K562 (cell line): ENCODE measurements at regions not wholly inside any gene's neighbourhood (a gene's known extent, or its start where the extent isn't known, plus 50 kb on each side); places are given as distances from the start of the nearest gene placed in this dataset.

Experiments
- ATAC-seq: fragments of 200-7000 bp; cut with Tn5 transposase; 3 replicates; pipeline ENCODE4 v1.9.1; 2020; ENCODE audit warnings: moderate library complexity
- BruUV-seq: library from RNA; stranded (reverse); fragments of 400-500 nt; replicated peaks from 2 replicates; lab custom pipeline; 2021; lab: Mats Ljungman, UMichigan
- CTCF ChIA-PET: fragments of 300-600 bp; formaldehyde crosslinking; extraction: SDS; loops from one replicate; lab custom pipeline; 2021; ENCODE audit warnings: low intra/inter-chr PET ratio; lab: Yijun Ruan, JAX
- POLR2A ChIA-PET: fragments of 300-600, 350-650 bp; sonication (Branson Sonifier 250); formaldehyde crosslinking; extraction: SDS; loops from one replicate; lab custom pipeline; 2021; ENCODE audit warnings: antibody characterized with exemption, inconsistent platforms; lab: Yijun Ruan, JAX
- DNase-seq, 4 experiments: peaks; one replicate each; pipeline versions ENCODE4 v3.0.0 to v3.0.0-alpha.2; 2011 to 2018; ENCODE audit warnings: low spot score in 3 of 4, mixed read lengths in 3 of 4; ENCODE audit errors: extremely low read depth in 1 of 4
- FAIRE-seq: peaks from 2 replicates; lab custom pipeline; 2011; peaks lifted over from hg19 to GRCh38; lab: Jason Lieb, UNC
- H2AFZ ChIP-seq: 2 replicates; pipeline ENCODE4 v1.6.0; 2011; ENCODE audit warnings: low read depth, low read length, control low read depth, inconsistent platforms
- H3K27ac ChIP-seq: fragments of 200-600 bp; 3 replicates; pipeline ENCODE4 v1.8.0; 2011; ENCODE audit warnings: low read depth, mild to moderate bottlenecking, control low read depth, inconsistent platforms, low read length, moderate library complexity, mixed read lengths; ENCODE audit errors: extremely low read depth
- H3K27me3 ChIP-seq, 2 experiments: fragments of 300-600 bp in 1 of 2; 2 replicates in 1 of 2; 3 replicates in 1 of 2; pipeline versions ENCODE4 v1.6.0 to v1.8.0; 2011; ENCODE audit warnings: inconsistent platforms in 2 of 2, low read length in 2 of 2, mild to moderate bottlenecking in 1 of 2, mixed read lengths in 1 of 2, moderate library complexity in 1 of 2; ENCODE audit not compliant: control insufficient read depth in 2 of 2, insufficient read depth in 2 of 2
- H3K36me3 ChIP-seq: fragments of 300-600 bp; 3 replicates; pipeline ENCODE4 v1.8.0; 2011; ENCODE audit warnings: mild to moderate bottlenecking, low read length, inconsistent platforms; ENCODE audit not compliant: control insufficient read depth, insufficient read depth
- H3K4me1 ChIP-seq, 2 experiments: fragments of 200-600 bp in 1 of 2; replicated peaks in 1 of 2; 2 replicates in 1 of 2; 3 replicates in 1 of 2; pipeline versions ENCODE4 v1.5.1 to v1.8.0; 2011; ENCODE audit warnings: inconsistent platforms in 2 of 2, low read length in 2 of 2, mild to moderate bottlenecking in 1 of 2, mixed read lengths in 1 of 2, moderate library complexity in 1 of 2; ENCODE audit not compliant: control insufficient read depth in 2 of 2, insufficient read depth in 2 of 2
- H3K4me2 ChIP-seq: 2 replicates; pipeline ENCODE4 v1.6.1; 2011; ENCODE audit warnings: low read length, control low read depth, inconsistent platforms, mixed read lengths; ENCODE audit not compliant: insufficient read depth
- H3K4me3 ChIP-seq: fragments of 200-600 bp; sonication (generic), shearing (Covaris generic); 2 replicates; pipeline ENCODE4 v1.5.1; 2016; ENCODE audit warnings: control low read depth, inconsistent platforms
- H3K79me2 ChIP-seq: fragments of 200-600 bp; 3 replicates; pipeline ENCODE4 v1.8.0; 2011; ENCODE audit warnings: low read length, inconsistent platforms; ENCODE audit not compliant: control insufficient read depth, insufficient read depth
- H3K9ac ChIP-seq, 2 experiments: 2 replicates each; pipeline versions ENCODE4 v1.6.0 to v1.6.1; 2011; ENCODE audit warnings: low read depth in 2 of 2, low read length in 2 of 2, control low read depth in 1 of 2, inconsistent platforms in 1 of 2, mild to moderate bottlenecking in 1 of 2, mixed read lengths in 1 of 2; ENCODE audit not compliant: insufficient read depth in 1 of 2
- H3K9me1 ChIP-seq: one replicate; pipeline ENCODE4 v1.6.0; 2011; ENCODE audit warnings: inconsistent platforms, mild to moderate bottlenecking, low read length, moderate library complexity; ENCODE audit not compliant: control insufficient read depth, insufficient read depth
- H3K9me3 ChIP-seq: replicated peaks from 2 replicates; pipeline ENCODE4 v1.5.1; 2011; ENCODE audit warnings: low read depth, low read length, inconsistent platforms; ENCODE audit not compliant: control insufficient read depth, insufficient read depth
- H4K20me1 ChIP-seq: replicated peaks from 2 replicates; pipeline ENCODE4 v1.6.1; 2011; ENCODE audit warnings: low read length, inconsistent platforms, mixed read lengths; ENCODE audit not compliant: control insufficient read depth, insufficient read depth
- ASH1L ChIP-seq: fragments of 450-650 bp; IDR thresholded peaks from 2 replicates; pipeline ENCODE4 v1.6.1; 2018; ENCODE audit warnings: borderline replicate concordance, mild to moderate bottlenecking, low read depth; ENCODE audit not compliant: partially characterized antibody
- BRF1 ChIP-seq: IDR thresholded peaks from 3 replicates; pipeline ENCODE4 v1.6.1; 2011; ENCODE audit warnings: borderline replicate concordance, mild to moderate bottlenecking; ENCODE audit not compliant: insufficient read length; ENCODE audit errors: extremely low read depth
- C11orf30 ChIP-seq: fragments of 450-650 bp; IDR thresholded peaks from 2 replicates; pipeline ENCODE4 v1.6.1; 2016; ENCODE audit warnings: low read depth, mild to moderate bottlenecking
- EWSR1 ChIP-seq: fragments of 450-650 bp; IDR thresholded peaks from 2 replicates; pipeline ENCODE4 v1.6.1; 2018; ENCODE audit warnings: borderline replicate concordance, mild to moderate bottlenecking, low read depth, moderate library complexity; ENCODE audit not compliant: partially characterized antibody
- FIP1L1 ChIP-seq: fragments of 200-400 bp; formaldehyde crosslinking; IDR thresholded peaks from 2 replicates; pipeline ENCODE4 v1.6.1; 2018; ENCODE audit warnings: mild to moderate bottlenecking, low read depth, low read length; ENCODE audit not compliant: poor library complexity, severe bottlenecking
- FOS ChIP-seq: IDR thresholded peaks from 3 replicates; pipeline ENCODE4 v1.6.1; 2011; ENCODE audit not compliant: insufficient read length; ENCODE audit errors: extremely low read depth
- FOXK1 ChIP-seq: sonication (generic); formaldehyde crosslinking; IDR thresholded peaks from 2 replicates; pipeline ENCODE4 v1.8.0; 2022; ENCODE audit warnings: missing genetic modification reagents, mild to moderate bottlenecking, borderline replicate concordance
- HDAC2 ChIP-seq: fragments of 450-650 bp; IDR thresholded peaks from 2 replicates; pipeline ENCODE4 v1.6.1; 2016; ENCODE audit warnings: mild to moderate bottlenecking
- HMGN3 ChIP-seq: IDR thresholded peaks from 2 replicates; pipeline ENCODE4 v1.6.1; 2011; ENCODE audit warnings: borderline replicate concordance, low read depth, mild to moderate bottlenecking, mixed read lengths, low read length; ENCODE audit not compliant: insufficient read length; ENCODE audit errors: extremely low read depth
- HSF4 ChIP-seq: fragments of 250-450 bp; sonication (Bioruptor Pico); IDR thresholded peaks from 2 replicates; pipeline ENCODE4 v2.1.2; 2022; ENCODE audit warnings: mild to moderate bottlenecking, moderate library complexity, borderline replicate concordance
- KHSRP ChIP-seq: fragments of 450-650 bp; IDR thresholded peaks from 2 replicates; pipeline ENCODE4 v1.6.1; 2017
- L3MBTL2 ChIP-seq: fragments of 450-650 bp; IDR thresholded peaks from 2 replicates; pipeline ENCODE4 v1.6.1; 2016; ENCODE audit warnings: mild to moderate bottlenecking, moderate library complexity
- NCOA4 ChIP-seq: fragments of 450-650 bp; IDR thresholded peaks from 2 replicates; pipeline ENCODE4 v1.6.1; 2018; ENCODE audit warnings: mild to moderate bottlenecking; ENCODE audit not compliant: partially characterized antibody
- PHB2 ChIP-seq: fragments of 450-650 bp; IDR thresholded peaks from 2 replicates; pipeline ENCODE4 v1.6.1; 2017; ENCODE audit warnings: low read depth
- POLR2G ChIP-seq: fragments of 200-400 bp; formaldehyde crosslinking; IDR thresholded peaks from 2 replicates; pipeline ENCODE4 v1.6.1; 2017; ENCODE audit warnings: low read depth, mild to moderate bottlenecking, antibody characterized with exemption, low read length, moderate library complexity
- SMARCA5 ChIP-seq: fragments of 450-650 bp; IDR thresholded peaks from 2 replicates; pipeline ENCODE4 v1.6.1; 2016
- SUPT5H ChIP-seq: fragments of 450-650 bp; IDR thresholded peaks from 2 replicates; pipeline ENCODE4 v1.6.1; 2016
- ZKSCAN1 ChIP-seq: fragments of 150-350 bp; IDR thresholded peaks from 2 replicates; pipeline ENCODE4 v1.6.1; 2016; ENCODE audit warnings: low read depth, low read length
- ZNF707 ChIP-seq: fragments of 250-450 bp; sonication (Bioruptor Pico); conservative IDR thresholded peaks from 2 replicates; pipeline ENCODE4 v1.8.0; 2022; ENCODE audit warnings: inconsistent platforms, mild to moderate bottlenecking, moderate library complexity
- WGBS: fragments of 100-300 bp; shearing (Covaris generic); methylation state at CpG from one replicate; pipeline ENCODE4 v1.1.6; 2016; ENCODE audit warnings: low coverage, mixed read lengths; ENCODE audit not compliant: insufficient coverage; ENCODE audit errors: missing lambda C conversion rate; 5-methylcytosine and 5-hydroxymethylcytosine counted together
- in situ Hi-C: fragments of 300-500 bp; cut with MboI; formaldehyde crosslinking; loops from 4 replicates; pipeline ENCODE4 v1.15.0; 2018; ENCODE audit warnings: inconsistent platforms, mixed read lengths
- intact Hi-C: fragments of 100-400 bp; cut with micrococcal nuclease; formaldehyde crosslinking; loops from 2 replicates; pipeline ENCODE4 v1.14.2; 2022
- TF ChIP-seq, protein P1 (sequence below): sonication (generic); formaldehyde crosslinking; IDR thresholded peaks from 2 replicates; pipeline ENCODE4 v1.8.0; 2022; ENCODE audit warnings: mild to moderate bottlenecking, missing genetic modification reagents

DNA sequence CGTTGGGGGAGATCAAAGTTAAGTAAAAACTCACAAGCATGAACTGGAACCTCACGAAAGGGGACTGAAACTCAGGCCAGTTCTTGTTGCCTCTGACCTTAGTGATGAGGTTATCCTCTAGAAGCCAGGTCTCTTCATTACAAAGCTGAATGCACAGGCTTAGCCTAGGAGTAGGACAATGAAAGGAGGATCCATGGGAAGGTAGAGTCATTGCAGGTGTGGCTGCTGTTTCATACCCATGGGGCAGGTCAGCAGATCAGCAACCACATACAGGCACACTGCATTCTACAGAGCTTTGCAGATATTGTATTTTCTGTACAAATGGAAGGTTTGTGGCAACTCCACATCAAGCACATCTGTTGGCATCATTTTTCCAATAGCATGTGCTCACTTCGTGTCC, 341.3 kb upstream of the SOX9 start:
- no peaks in the 10 kb centered on the region for H3K4me1 ChIP-seq
- H3K79me2 ChIP-seq, result no peaks in the 10 kb centered on the region
- no peaks in the 10 kb centered on the region for H3K36me3 ChIP-seq
- ChIA-PET CTCF (no interaction called here), POLR2A (no interaction called here)
- TF ChIP-seq FIP1L1 (no peak), EWSR1 (no peak), KHSRP (no peak), PHB2 (no peak), C11orf30 (no peak), NCOA4 (no peak), ASH1L (no peak)
- ATAC-seq, result no peak
- FAIRE-seq, result no peak
- intact Hi-C loops (no loop called here), in situ Hi-C loops (no loop called here)
- H3K4me3 ChIP-seq, result no peak overlapping the region
- H3K9me1 ChIP-seq, result no peaks in the 10 kb centered on the region
- H3K4me2 ChIP-seq, result no peak overlapping the region
- no peaks in the 10 kb centered on the region for H3K27me3 ChIP-seq
- H3K27ac ChIP-seq, result no peak overlapping the region
- 0% methylated on average over 3 of the region's 3 CpGs for WGBS
- BruUV-seq, result no TSS peak
- no peak overlapping the region for H2AFZ ChIP-seq
- H4K20me1 ChIP-seq, result no peaks in the 10 kb centered on the region
- no peaks in the 10 kb centered on the region; the same call in 1 of the 2 replicates for H3K9me3 ChIP-seq
- H3K9ac ChIP-seq, result no peak overlapping the region
- DNase-seq, result no peak

DNA sequence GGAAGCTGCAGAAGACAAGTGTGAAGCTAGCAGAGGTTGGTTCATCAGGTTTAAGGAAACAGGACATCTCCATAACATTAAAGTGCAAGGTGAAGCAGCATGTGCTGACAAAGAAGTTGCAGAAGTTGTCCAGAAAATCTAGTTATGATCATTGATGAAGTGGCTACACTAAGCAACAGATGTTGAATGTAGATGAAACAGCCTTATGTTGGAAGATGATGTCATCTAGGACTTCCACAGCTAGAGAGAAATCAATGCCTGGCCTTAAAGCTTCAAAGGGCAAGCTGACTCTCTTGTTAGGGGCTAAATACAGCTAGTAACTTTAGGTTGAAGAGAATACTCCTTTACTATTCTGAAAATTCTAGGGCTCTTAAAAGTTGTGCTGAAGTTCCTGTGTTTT, 340.2 kb upstream of the SOX9 start:
- Histone ChIP-seq H3K4me3 (no peak overlapping the region), H3K27ac (no peak overlapping the region), H4K20me1 (no peaks in the 10 kb centered on the region), H3K36me3 (no peaks in the 10 kb centered on the region), H3K79me2 (no peaks in the 10 kb centered on the region), H3K27me3 (no peaks in the 10 kb centered on the region), H3K9me3 (no peaks in the 10 kb centered on the region; the same call in 1 of the 2 replicates), H3K9me1 (no peaks in the 10 kb centered on the region), H2AFZ (no peak overlapping the region), H3K4me2 (no peak overlapping the region), H3K4me1 (no peaks in the 10 kb centered on the region), H3K9ac (no peak overlapping the region)
- FAIRE-seq (no peak), DNase-seq (no peak), ATAC-seq (no peak)
- CTCF ChIA-PET, result no interaction called here
- intact Hi-C loops, result no loop called here
- in situ Hi-C loops, result no loop called here
- no TSS peak for BruUV-seq
- POLR2A ChIA-PET, result interaction anchor here (0.5 kb wide), 1 partner anchor 748 kb away, joined by 3 read pairs; no protein-coding TSS in a partner anchor
- no peak for TF ChIP-seq HMGN3
- no peak for TF ChIP-seq ZKSCAN1
- TF ChIP-seq ZNF707 (CRISPR knock-in tag), result no peak
- no peak for TF ChIP-seq HDAC2
- TF ChIP-seq FOXK1 (CRISPR knock-in tag), result no peak
- TF ChIP-seq BRF1, result no peak
- TF ChIP-seq FOS, result no peak
- TF ChIP-seq POLR2G, result no peak
- no peak for TF ChIP-seq SMARCA5
- TF ChIP-seq, protein P1, sequence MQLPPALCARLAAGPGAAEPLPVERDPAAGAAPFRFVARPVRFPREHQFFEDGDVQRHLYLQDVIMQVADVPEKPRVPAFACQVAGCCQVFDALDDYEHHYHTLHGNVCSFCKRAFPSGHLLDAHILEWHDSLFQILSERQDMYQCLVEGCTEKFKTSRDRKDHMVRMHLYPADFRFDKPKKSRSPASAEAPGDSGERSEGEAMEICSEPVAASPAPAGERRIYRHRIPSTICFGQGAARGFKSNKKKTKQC (CRISPR knock-in tag), result no peak
- TF ChIP-seq HSF4 (CRISPR knock-in tag), result no peak
- TF ChIP-seq SUPT5H, result no peak
- TF ChIP-seq L3MBTL2, result no peak
